ENCODE measurements at regions not wholly inside any gene's neighbourhood (a gene's known extent, or its start where the extent isn't known, plus 50 kb on each side); places are given as distances from the start of the nearest gene placed in this dataset.

GRCh38 chr2:226334981-226335720, 464.5 kb downstream of the IRS1 start:
- H3K36me3 ChIP-seq (ENCODE audit: low read depth): no peaks in the 10 kb centered on the region
- H3K4me1 ChIP-seq (ENCODE audit: low read depth): no peaks in the 10 kb centered on the region
- TF ChIP-seq CTCF (IDR thresholded peaks at IDR 0.05): no peak
- DNase-seq: no peak
- H3K9me3 ChIP-seq: no peaks in the 10 kb centered on the region
- ATAC-seq: no peak
- no peak overlapping the region for H3K4me3 ChIP-seq
- intact Hi-C loops (cut with DNase I, micrococcal nuclease): no loop called here

GRCh38 chr2:226333388-226333787, 466.2 kb downstream of the IRS1 start:
- no peaks in the 10 kb centered on the region for H3K4me1 ChIP-seq (ENCODE audit: low read depth)
- ATAC-seq: no peak
- H3K36me3 ChIP-seq (ENCODE audit: low read depth): no peaks in the 10 kb centered on the region
- no peak for TF ChIP-seq CTCF (IDR thresholded peaks at IDR 0.05)
- DNase-seq: no peak
- intact Hi-C loops (cut with DNase I, micrococcal nuclease): no loop called here
- H3K4me3 ChIP-seq: no peak overlapping the region
- H3K9me3 ChIP-seq: no peaks in the 10 kb centered on the region

GRCh38 chr2:226330206-226330605, 469.4 kb downstream of the IRS1 start:
- Histone ChIP-seq H3K4me3 (no peak overlapping the region), H3K4me1 (ENCODE audit: low read depth) (no peaks in the 10 kb centered on the region), H3K36me3 (ENCODE audit: low read depth) (no peaks in the 10 kb centered on the region), H3K9me3 (no peaks in the 10 kb centered on the region)
- no peak for DNase-seq
- no peak for ATAC-seq
- intact Hi-C loops (cut with DNase I, micrococcal nuclease): no loop called here
- TF ChIP-seq CTCF (IDR thresholded peaks at IDR 0.05): no peak

DNA sequence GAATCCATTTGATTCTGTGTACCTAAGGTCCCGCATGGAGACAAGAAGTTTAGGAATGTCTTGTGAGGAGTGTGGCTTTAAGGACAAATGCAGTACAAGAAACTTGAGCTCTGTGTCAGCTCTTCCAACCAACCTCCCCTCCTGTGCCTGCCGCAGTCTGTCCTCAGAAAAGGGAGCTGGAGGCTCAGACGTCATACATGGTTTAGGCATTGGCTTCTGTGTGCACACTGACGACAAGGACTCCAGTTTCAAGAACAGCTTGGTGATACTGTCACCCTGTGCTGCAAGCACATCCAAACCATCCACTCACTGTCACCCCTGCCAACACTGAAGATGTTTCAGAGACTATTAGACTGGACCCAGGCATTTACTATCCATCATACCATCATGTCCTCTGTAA, 470.4 kb downstream of the IRS1 start:
- no peaks in the 10 kb centered on the region for H3K9me3 ChIP-seq
- no peaks in the 10 kb centered on the region for H3K36me3 ChIP-seq (ENCODE audit: low read depth)
- no peak for TF ChIP-seq CTCF (IDR thresholded peaks at IDR 0.05)
- H3K4me3 ChIP-seq: no peak overlapping the region
- no peaks in the 10 kb centered on the region for H3K4me1 ChIP-seq (ENCODE audit: low read depth)
- DNase-seq (no peak), ATAC-seq (no peak)
- intact Hi-C loops (cut with DNase I, micrococcal nuclease): no loop called here

GRCh38 chr2:226327830-226328229, 471.8 kb downstream of the IRS1 start:
- TF ChIP-seq CTCF (IDR thresholded peaks at IDR 0.05): no peak
- no peaks in the 10 kb centered on the region for H3K36me3 ChIP-seq (ENCODE audit: low read depth)

DNA sequence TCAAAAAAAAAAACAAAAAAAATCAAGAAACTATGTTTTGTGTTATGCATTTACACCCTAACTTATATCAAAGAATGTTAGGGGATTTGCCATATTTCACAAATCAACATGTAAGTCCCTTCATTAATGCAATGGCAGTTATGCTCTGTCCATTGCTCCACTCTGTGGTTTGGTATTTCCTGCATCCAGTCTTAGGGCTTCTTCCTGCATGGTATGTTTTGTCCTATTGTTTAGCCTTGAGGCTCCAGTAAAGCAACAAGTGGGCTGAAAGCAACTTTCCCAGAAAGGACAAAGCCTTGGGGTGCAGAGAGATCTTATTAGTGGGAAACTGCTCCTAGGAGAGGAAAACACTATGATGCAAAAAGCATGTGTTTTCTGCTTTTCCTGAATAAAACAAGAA, 474.1 kb downstream of the IRS1 start:
- intact Hi-C loops (cut with DNase I, micrococcal nuclease): no loop called here
- Histone ChIP-seq H3K4me1 (ENCODE audit: low read depth) (no peaks in the 10 kb centered on the region), H3K9me3 (no peaks in the 10 kb centered on the region), H3K36me3 (ENCODE audit: low read depth) (no peaks in the 10 kb centered on the region), H3K4me3 (no peak overlapping the region)
- ATAC-seq (no peak), DNase-seq (no peak)
- no peak for TF ChIP-seq CTCF (IDR thresholded peaks at IDR 0.05)

More at GRCh38 chr2:226327830-226328229, 471.8 kb downstream of the IRS1 start:
- intact Hi-C loops (cut with DNase I, micrococcal nuclease): no loop called here
- H3K9me3 ChIP-seq: no peaks in the 10 kb centered on the region
- ATAC-seq (no peak), DNase-seq (no peak)
- no peak overlapping the region for H3K4me3 ChIP-seq
- H3K4me1 ChIP-seq (ENCODE audit: low read depth): no peaks in the 10 kb centered on the region
